ENCODE measurements at regions not wholly inside any gene's neighbourhood (a gene's known extent, or its start where the extent isn't known, plus 50 kb on each side); places are given as distances from the start of the nearest gene placed in this dataset.

DNA sequence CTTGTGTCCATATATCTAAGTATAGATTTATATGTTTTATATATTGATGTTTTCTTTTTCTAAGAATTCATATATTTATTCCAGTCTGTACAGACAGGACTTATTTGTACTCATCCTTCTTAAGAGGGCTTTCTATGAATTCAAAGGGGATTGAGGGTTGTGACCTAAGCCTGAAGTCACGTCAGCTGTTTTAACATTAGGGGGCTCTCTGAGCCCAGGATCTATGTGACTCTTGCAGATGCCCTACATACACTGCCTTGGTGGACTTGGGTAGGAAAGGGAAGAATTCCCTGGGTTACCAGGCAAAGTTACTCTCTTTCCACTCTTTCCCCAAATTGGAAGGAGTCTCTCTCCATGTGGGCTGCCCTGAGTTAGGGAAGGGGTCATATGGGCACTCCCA lies 283.8 kb upstream of the DAB1 start:
- no peak for DNase-seq (ENCODE audit: low read depth)
- TF ChIP-seq, protein P1, sequence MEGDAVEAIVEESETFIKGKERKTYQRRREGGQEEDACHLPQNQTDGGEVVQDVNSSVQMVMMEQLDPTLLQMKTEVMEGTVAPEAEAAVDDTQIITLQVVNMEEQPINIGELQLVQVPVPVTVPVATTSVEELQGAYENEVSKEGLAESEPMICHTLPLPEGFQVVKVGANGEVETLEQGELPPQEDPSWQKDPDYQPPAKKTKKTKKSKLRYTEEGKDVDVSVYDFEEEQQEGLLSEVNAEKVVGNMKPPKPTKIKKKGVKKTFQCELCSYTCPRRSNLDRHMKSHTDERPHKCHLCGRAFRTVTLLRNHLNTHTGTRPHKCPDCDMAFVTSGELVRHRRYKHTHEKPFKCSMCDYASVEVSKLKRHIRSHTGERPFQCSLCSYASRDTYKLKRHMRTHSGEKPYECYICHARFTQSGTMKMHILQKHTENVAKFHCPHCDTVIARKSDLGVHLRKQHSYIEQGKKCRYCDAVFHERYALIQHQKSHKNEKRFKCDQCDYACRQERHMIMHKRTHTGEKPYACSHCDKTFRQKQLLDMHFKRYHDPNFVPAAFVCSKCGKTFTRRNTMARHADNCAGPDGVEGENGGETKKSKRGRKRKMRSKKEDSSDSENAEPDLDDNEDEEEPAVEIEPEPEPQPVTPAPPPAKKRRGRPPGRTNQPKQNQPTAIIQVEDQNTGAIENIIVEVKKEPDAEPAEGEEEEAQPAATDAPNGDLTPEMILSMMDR (conservative IDR thresholded peaks at IDR 0.05; ENCODE audit: control insufficient read depth, insufficient read depth, low read depth, low read length): no peak
- H3K4me3 ChIP-seq (ENCODE audit: control insufficient read depth, low read depth, low read length): no peak overlapping the region

DNA sequence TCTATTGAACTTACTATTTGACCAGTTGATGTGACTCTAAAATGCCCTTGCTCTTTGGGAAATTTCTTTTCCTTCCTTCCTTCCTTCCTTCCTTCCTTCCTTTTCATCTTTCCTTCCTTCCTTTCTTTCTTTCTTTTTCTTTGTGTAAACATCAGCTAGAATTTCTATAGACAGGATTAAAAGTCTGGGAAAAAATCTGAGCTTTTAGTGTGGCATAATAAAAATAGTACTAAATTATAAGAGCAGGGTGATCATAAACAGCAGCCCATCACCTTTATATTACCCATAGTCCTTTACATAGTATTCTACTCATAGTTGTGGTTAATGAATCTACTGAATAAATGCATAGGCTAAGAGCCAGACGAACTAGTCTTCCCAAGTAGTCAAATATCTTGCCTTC lies 281.0 kb upstream of the DAB1 start:
- H3K4me3 ChIP-seq (ENCODE audit: control insufficient read depth, low read depth, low read length): no peak overlapping the region
- no peak for DNase-seq (ENCODE audit: low read depth)
- TF ChIP-seq, protein P1 (conservative IDR thresholded peaks at IDR 0.05; ENCODE audit: control insufficient read depth, insufficient read depth, low read depth, low read length): no peak

DNA sequence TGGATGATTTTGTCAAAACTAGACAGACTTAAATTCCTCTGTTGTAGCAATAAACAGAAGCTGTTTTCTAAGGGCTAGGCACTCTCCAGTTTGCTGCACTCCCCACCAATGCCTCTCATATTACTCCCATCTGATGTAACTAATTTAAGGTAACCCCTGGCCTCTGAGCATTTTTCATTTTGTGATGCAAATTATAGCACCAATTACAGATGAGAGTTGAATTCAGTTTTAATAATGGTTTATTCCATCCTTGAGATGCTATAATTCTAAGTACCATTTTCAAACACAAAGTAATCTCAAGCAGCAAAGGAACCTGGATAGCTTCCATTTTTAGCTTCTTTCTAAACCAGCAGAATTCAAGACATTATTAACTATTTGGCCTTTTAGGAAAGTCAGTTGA lies 280.4 kb upstream of the DAB1 start:
- TF ChIP-seq, protein P1 (conservative IDR thresholded peaks at IDR 0.05; ENCODE audit: control insufficient read depth, insufficient read depth, low read depth, low read length): no peak
- no peak overlapping the region for H3K4me3 ChIP-seq (ENCODE audit: control insufficient read depth, low read depth, low read length)
- no peak for DNase-seq (ENCODE audit: low read depth)

DNA sequence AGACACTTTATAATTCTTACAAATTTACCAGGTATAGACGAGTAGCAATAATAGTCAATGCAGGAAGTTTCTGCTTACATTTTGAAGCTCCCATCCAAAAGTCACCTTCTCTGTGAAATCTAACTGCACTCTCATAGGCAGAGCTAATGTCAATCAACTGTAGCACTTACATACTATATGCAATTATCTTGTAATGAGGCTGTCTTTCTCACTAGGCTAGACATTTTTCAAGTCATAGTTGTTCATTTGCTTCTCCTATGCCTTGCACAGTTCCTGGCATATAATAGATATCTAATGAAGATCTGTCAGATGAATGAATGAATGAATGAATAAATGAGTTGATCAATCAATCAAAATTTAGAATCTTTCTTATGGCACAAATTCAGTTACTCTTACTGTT lies 273.0 kb upstream of the DAB1 start:
- no peak for DNase-seq (ENCODE audit: low read depth)
- TF ChIP-seq, protein P1 (conservative IDR thresholded peaks at IDR 0.05; ENCODE audit: control insufficient read depth, insufficient read depth, low read depth, low read length): no peak
- no peak overlapping the region for H3K4me3 ChIP-seq (ENCODE audit: control insufficient read depth, low read depth, low read length)

DNA sequence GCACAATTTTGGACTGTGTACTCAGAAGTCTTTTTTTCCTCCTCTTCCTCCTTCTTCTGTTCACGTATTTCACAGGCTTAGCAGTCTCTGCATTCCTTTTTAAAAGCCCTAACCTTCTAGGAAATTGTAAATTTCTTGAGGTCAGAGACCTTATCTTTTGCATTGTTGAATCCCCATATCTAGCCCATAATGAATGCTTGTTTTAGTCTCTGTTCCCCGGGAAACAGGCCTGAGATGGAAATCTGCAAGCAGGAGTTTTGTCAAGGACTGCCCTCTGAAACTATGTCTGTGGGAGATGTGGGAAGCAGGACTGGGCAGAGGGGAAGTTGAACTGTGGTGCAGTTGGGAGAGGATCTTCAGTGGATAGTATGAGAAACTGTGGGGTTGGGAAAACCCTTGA lies 272.2 kb upstream of the DAB1 start:
- no peak for DNase-seq (ENCODE audit: low read depth)
- no peak overlapping the region for H3K4me3 ChIP-seq (ENCODE audit: control insufficient read depth, low read depth, low read length)
- TF ChIP-seq, protein P1 (conservative IDR thresholded peaks at IDR 0.05; ENCODE audit: control insufficient read depth, insufficient read depth, low read depth, low read length): no peak

DNA sequence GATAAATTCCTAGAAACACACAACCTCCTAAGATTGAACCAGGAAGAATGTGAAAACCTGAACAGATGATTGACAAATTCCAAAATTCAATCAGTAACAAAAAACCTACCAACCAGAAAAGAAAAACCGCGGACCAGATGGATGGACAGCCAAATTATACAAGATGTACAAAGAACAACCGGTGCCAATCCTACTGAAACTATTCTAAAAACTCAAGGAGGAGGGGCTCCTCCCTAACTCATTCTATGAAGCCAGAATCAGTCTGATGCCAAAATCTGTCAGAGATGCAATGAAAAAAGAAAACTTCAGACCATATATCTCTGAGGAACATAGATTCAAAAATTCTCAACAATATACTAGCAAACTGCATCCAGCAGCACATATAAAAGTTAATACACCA lies 262.4 kb upstream of the DAB1 start:
- H3K4me3 ChIP-seq (ENCODE audit: control insufficient read depth, low read depth, low read length): no peak overlapping the region
- TF ChIP-seq, protein P1 (conservative IDR thresholded peaks at IDR 0.05; ENCODE audit: control insufficient read depth, insufficient read depth, low read depth, low read length): no peak
- DNase-seq (ENCODE audit: low read depth): no peak

All from fibroblast of mammary gland (primary cell).